RWPE2 (cell line): ENCODE measurements at regions not wholly inside any gene's neighbourhood (a gene's known extent, or its start where the extent isn't known, plus 50 kb on each side); places are given as distances from the start of the nearest gene placed in this dataset.

Experiments used
- ATAC-seq: fragments of 200-7000 bp; cut with Tn5 transposase; 3 replicates; pipeline ENCODE4 v1.9.1; 2021; ENCODE audit warnings: low read depth
- DNase-seq: peaks from one replicate; pipeline ENCODE4 v3.0.0-alpha.2; 2020; ENCODE audit warnings: low spot score
- H3K27ac ChIP-seq: fragments of 450-650 bp; 2 replicates; pipeline ENCODE4 v1.5.1; 2017; ENCODE audit warnings: mild to moderate bottlenecking; ENCODE audit not compliant: poor library complexity, severe bottlenecking
- H3K27me3 ChIP-seq: fragments of 250-450 bp; sonication (Bioruptor Pico); 2 replicates; pipeline ENCODE4 v1.5.1; 2021; ENCODE audit warnings: mild to moderate bottlenecking, moderate library complexity; ENCODE audit not compliant: insufficient read depth, poor library complexity, severe bottlenecking
- H3K36me3 ChIP-seq: fragments of 250-450 bp; sonication (Bioruptor Pico); 2 replicates; pipeline ENCODE4 v1.5.1; 2020; ENCODE audit warnings: low read depth, mild to moderate bottlenecking, moderate library complexity
- H3K4me1 ChIP-seq: fragments of 250-450 bp; sonication (Bioruptor Pico); 2 replicates; pipeline ENCODE4 v1.5.1; 2021; ENCODE audit warnings: mild to moderate bottlenecking, moderate library complexity; ENCODE audit not compliant: insufficient read depth, poor library complexity, severe bottlenecking
- H3K4me3 ChIP-seq: fragments of 250-450 bp; sonication (Bioruptor Pico); 2 replicates; pipeline ENCODE4 v1.5.1; 2021; ENCODE audit warnings: mild to moderate bottlenecking, moderate library complexity; ENCODE audit not compliant: severe bottlenecking
- H3K9me3 ChIP-seq: fragments of 250-450 bp; sonication (Bioruptor Pico); 2 replicates; pipeline ENCODE4 v1.5.1; 2021; ENCODE audit warnings: mild to moderate bottlenecking, moderate library complexity; ENCODE audit not compliant: severe bottlenecking
- CTCF ChIP-seq: fragments of 450-650 bp; IDR thresholded peaks from one replicate; pipeline ENCODE4 v1.5.1; 2017; ENCODE audit warnings: mild to moderate bottlenecking, moderate library complexity; ENCODE audit not compliant: poor library complexity, severe bottlenecking

GRCh38 chr7:10707519-10707918 lies 266.2 kb upstream of the PHF14 start:
- Histone ChIP-seq H3K4me3 (no peak overlapping the region), H3K9me3 (no peaks in the 10 kb centered on the region), H3K27me3 (no peaks in the 10 kb centered on the region), H3K4me1 (no peaks in the 10 kb centered on the region), H3K27ac (no peak overlapping the region), H3K36me3 (no peaks in the 10 kb centered on the region)
- DNase-seq (no peak), ATAC-seq (no peak)
- TF ChIP-seq CTCF: no peak

GRCh38 chr7:10708447-10708846 lies 265.2 kb upstream of the PHF14 start:
- H3K27ac ChIP-seq: no peak overlapping the region
- peak; percentile 27 for TF ChIP-seq CTCF
- ATAC-seq (0 out of 3 replicates have a peak, but pooled peaks have one; percentile 27), DNase-seq (no peak)
- H3K4me3 ChIP-seq: no peak overlapping the region
- no peaks in the 10 kb centered on the region for H3K4me1 ChIP-seq
- H3K36me3 ChIP-seq: no peaks in the 10 kb centered on the region
- no peaks in the 10 kb centered on the region for H3K27me3 ChIP-seq
- no peaks in the 10 kb centered on the region for H3K9me3 ChIP-seq

- Histone ChIP-seq H3K4me1 (no peaks in the 10 kb centered on the region), H3K4me3 (no peak overlapping the region), H3K27ac (no peak overlapping the region), H3K27me3 (no peaks in the 10 kb centered on the region), H3K9me3 (no peaks in the 10 kb centered on the region), H3K36me3 (no peaks in the 10 kb centered on the region)
- no peak for ATAC-seq
- DNase-seq: no peak
- TF ChIP-seq CTCF: no peak
These were observed 254.9 kb upstream of the PHF14 start for GRCh38 chr7:10718768-10719167.

- Histone ChIP-seq H3K27ac (no peak overlapping the region), H3K27me3 (no peaks in the 10 kb centered on the region), H3K4me3 (no peak overlapping the region), H3K36me3 (no peaks in the 10 kb centered on the region), H3K4me1 (no peaks in the 10 kb centered on the region), H3K9me3 (no peaks in the 10 kb centered on the region)
- TF ChIP-seq CTCF: no peak
- DNase-seq (no peak), ATAC-seq (no peak)
These were observed 253.6 kb upstream of the PHF14 start for GRCh38 chr7:10720042-10720441.

- DNase-seq (no peak), ATAC-seq (no peak)
- no peaks in the 10 kb centered on the region for H3K27me3 ChIP-seq
- H3K9me3 ChIP-seq: no peaks in the 10 kb centered on the region
- no peaks in the 10 kb centered on the region for H3K4me1 ChIP-seq
- H3K4me3 ChIP-seq: no peak overlapping the region
- H3K27ac ChIP-seq: no peak overlapping the region
- TF ChIP-seq CTCF: no peak
- no peaks in the 10 kb centered on the region for H3K36me3 ChIP-seq
These were observed 252.4 kb upstream of the PHF14 start for GRCh38 chr7:10721289-10721688.
